ENCODE measurements at regions not wholly inside any gene's neighbourhood (a gene's known extent, or its start where the extent isn't known, plus 50 kb on each side); places are given as distances from the start of the nearest gene placed in this dataset.
"Not testable (repeated sequence)": the region's sequence is repeated elsewhere in the genome, so short reads cannot be mapped to it uniquely, and the experiment has no call there.

DNA sequence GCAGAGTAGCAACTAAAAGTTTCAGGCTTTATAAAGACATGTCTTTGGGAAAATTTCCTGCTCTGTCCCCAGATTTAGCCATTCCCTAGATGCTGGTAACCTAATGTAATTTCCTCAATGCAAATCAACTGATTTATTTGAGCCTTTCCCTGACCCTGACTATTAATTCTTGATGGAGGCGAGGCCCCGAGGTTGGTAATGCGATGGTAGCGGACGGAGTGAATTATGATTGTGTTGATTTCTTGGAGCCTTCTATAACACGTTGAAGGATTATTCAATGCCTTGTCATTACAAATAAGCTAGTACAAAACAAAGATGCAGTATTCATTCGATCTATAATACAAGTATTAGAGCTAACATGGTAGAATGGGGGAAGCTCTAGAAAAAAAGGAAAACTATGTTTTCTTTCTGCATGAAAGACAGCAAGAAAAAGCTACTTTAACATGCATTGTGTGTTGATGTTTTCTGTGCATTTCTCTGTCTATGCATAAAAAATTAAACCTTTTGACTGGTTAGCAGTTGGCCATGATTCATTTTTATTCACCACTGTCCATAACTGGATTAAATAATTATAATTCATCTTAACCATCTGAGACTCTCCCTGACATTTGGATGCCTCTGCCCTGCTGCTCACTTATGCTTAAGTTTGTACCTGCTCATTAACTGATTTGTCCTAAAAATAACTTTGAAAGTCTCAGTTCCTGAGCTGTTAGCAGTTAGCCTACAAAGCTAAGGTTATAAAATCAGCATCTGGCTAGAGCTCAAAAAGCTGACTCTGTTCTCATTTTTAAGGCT lies 490.2 kb upstream of the NUDT12 start:
- Histone ChIP-seq H3K9ac (ENCODE audit: low read length in 2 of 2) (no peak overlapping the region), H3K27ac (ENCODE audit: low read length) (no peak overlapping the region), H3K4me3 (ENCODE audit: low read length in 2 of 2) (no peak overlapping the region), H3K27me3 (ENCODE audit: control insufficient read depth in 1 of 2, insufficient read depth in 2 of 2, low read length in 2 of 2) (no peaks in the 10 kb centered on the region), H3K9me3 (ENCODE audit: control insufficient read depth in 2 of 2, low read length in 2 of 2) (no peaks in the 10 kb centered on the region), H3K4me1 (ENCODE audit: control insufficient read depth, insufficient read depth, low read length) (no peaks in the 10 kb centered on the region), H3K36me3 (ENCODE audit: control insufficient read depth in 2 of 2, insufficient read depth in 2 of 2, low read length in 2 of 2) (no peaks in the 10 kb centered on the region)

DNA sequence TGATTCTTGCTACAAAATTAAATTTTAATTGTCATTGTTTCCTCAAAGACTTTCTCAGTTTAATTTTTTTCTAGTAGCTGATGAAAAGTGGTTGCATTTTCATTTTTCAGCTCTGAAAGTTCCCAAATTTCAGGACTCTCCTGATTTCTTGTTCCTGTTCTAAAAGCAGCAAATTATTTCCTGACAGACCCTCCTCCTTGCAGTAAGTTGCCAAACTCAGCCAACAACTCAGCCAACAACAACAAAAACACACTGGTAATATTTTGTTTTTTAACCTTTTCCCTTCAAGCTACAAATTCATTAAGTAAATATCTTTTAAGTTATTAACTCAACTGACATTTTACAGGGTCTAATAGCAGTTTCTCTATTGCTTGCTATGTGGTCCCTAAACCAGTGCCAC lies 487.8 kb upstream of the NUDT12 start:
- no peak overlapping the region for H3K4me3 ChIP-seq (ENCODE audit: low read length in 2 of 2)
- H3K27me3 ChIP-seq (ENCODE audit: control insufficient read depth in 1 of 2, insufficient read depth in 2 of 2, low read length in 2 of 2): no peaks in the 10 kb centered on the region
- no peaks in the 10 kb centered on the region for H3K4me1 ChIP-seq (ENCODE audit: control insufficient read depth, insufficient read depth, low read length)
- H3K9me3 ChIP-seq (ENCODE audit: control insufficient read depth in 2 of 2, low read length in 2 of 2): no peaks in the 10 kb centered on the region
- H3K36me3 ChIP-seq (ENCODE audit: control insufficient read depth in 2 of 2, insufficient read depth in 2 of 2, low read length in 2 of 2): no peaks in the 10 kb centered on the region
- H3K27ac ChIP-seq (ENCODE audit: low read length): no peak overlapping the region
- no peak overlapping the region for H3K9ac ChIP-seq (ENCODE audit: low read length in 2 of 2)

DNA sequence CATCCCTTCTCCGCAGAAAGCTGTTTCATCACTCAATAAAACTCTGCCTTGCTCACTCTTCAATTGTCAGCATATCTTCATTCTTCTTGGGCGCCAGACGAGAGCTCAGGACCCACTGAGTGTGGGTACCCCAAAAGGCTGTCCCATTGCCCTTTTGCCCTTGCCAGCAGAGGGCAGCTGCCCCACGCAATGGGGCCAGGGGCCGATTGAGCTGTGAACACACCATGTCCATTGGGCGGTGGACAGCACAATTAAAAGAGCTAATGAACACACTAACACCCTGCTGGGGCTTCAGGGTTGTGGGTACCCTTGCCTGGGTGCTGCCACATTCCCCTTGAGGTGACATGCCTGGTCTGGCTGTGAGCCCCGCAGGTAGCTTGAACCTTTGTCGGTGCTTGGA lies 487.2 kb upstream of the NUDT12 start:
- no peaks in the 10 kb centered on the region for H3K36me3 ChIP-seq (ENCODE audit: control insufficient read depth in 2 of 2, insufficient read depth in 2 of 2, low read length in 2 of 2)
- H3K9me3 ChIP-seq (ENCODE audit: control insufficient read depth in 2 of 2, low read length in 2 of 2): no peaks in the 10 kb centered on the region
- no peaks in the 10 kb centered on the region for H3K4me1 ChIP-seq (ENCODE audit: control insufficient read depth, insufficient read depth, low read length)
- no peak overlapping the region for H3K4me3 ChIP-seq (ENCODE audit: low read length in 2 of 2)
- H3K27me3 ChIP-seq (ENCODE audit: control insufficient read depth in 1 of 2, insufficient read depth in 2 of 2, low read length in 2 of 2): no peaks in the 10 kb centered on the region
- no peak overlapping the region for H3K9ac ChIP-seq (ENCODE audit: low read length in 2 of 2)
- H3K27ac ChIP-seq (ENCODE audit: low read length): no peak overlapping the region

DNA sequence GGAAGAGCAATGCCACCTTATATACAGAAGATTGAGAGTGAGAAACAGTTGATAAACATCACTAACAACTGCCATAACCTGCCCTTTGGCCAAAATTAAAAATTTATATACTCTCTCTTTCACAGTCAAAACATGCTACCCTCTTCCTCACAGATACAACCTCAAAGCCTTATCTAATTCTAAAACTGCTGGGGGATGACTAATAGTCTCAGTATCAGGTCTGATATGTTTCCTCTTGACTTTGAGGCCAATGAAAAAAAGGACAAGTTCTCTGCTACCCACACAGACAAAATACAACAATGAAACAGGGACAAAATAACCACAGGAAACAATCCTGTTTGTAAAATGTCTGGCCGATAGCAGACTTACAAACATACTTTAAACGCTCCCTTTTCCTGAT lies 485.6 kb upstream of the NUDT12 start:
- Histone ChIP-seq H3K4me3 (ENCODE audit: low read length in 2 of 2) (no peak overlapping the region), H3K9me3 (ENCODE audit: control insufficient read depth in 2 of 2, low read length in 2 of 2) (no peaks in the 10 kb centered on the region), H3K27ac (ENCODE audit: low read length) (no peak overlapping the region), H3K36me3 (ENCODE audit: control insufficient read depth in 2 of 2, insufficient read depth in 2 of 2, low read length in 2 of 2) (no peaks in the 10 kb centered on the region), H3K9ac (ENCODE audit: low read length in 2 of 2) (no peak overlapping the region), H3K4me1 (ENCODE audit: control insufficient read depth, insufficient read depth, low read length) (no peaks in the 10 kb centered on the region), H3K27me3 (ENCODE audit: control insufficient read depth in 1 of 2, insufficient read depth in 2 of 2, low read length in 2 of 2) (no peaks in the 10 kb centered on the region)

DNA sequence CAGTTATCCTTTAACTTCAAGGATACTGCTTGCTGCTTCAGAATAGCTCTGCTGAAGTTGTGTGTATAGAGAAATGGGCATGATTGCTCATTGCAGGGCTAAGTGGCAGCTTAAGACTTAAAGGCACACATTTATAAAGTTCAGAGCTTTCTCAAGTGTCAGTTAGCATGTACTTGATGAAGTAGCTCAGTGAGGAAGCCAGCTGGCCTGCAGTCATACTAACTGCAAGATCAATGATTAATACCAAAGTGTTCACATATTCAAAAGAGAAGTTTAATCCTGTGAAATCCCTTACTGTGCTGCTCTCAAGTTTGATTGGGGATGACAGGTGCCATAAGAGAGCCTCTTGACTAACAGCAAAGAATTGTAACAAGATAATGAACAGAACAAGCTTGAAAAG lies 483.4 kb upstream of the NUDT12 start:
- no peak overlapping the region for H3K4me3 ChIP-seq (ENCODE audit: low read length in 2 of 2)
- no peaks in the 10 kb centered on the region for H3K36me3 ChIP-seq (ENCODE audit: control insufficient read depth in 2 of 2, insufficient read depth in 2 of 2, low read length in 2 of 2)
- H3K27me3 ChIP-seq (ENCODE audit: control insufficient read depth in 1 of 2, insufficient read depth in 2 of 2, low read length in 2 of 2): no peaks in the 10 kb centered on the region
- H3K9me3 ChIP-seq (ENCODE audit: control insufficient read depth in 2 of 2, low read length in 2 of 2): no peaks in the 10 kb centered on the region
- no peaks in the 10 kb centered on the region for H3K4me1 ChIP-seq (ENCODE audit: control insufficient read depth, insufficient read depth, low read length)
- H3K27ac ChIP-seq (ENCODE audit: low read length): no peak overlapping the region
- no peak overlapping the region for H3K9ac ChIP-seq (ENCODE audit: low read length in 2 of 2)

DNA sequence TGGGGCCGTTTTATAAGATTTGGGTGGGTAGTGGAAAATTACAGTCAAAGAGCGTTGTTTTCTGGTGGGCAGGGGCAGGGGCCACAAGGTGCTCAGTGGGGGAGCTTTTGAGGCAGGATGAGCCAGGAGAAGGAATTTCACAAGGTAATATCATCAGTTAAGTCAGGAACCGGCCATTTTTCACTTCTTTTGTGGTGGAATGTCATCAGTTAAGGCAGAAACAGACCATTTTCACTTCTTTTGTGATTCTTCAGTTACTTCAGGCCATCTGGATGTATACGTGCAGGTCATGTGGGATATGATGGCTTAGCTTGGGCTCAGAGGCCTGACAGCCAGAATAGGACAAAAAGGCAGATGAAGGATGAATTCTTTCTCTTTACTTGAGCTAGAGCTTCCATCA lies 477.3 kb upstream of the NUDT12 start:
- H3K36me3 ChIP-seq (ENCODE audit: control insufficient read depth in 2 of 2, insufficient read depth in 2 of 2, low read length in 2 of 2); H3K4me3 ChIP-seq (ENCODE audit: low read length in 2 of 2); H3K27me3 ChIP-seq (ENCODE audit: control insufficient read depth in 1 of 2, insufficient read depth in 2 of 2, low read length in 2 of 2); H3K9ac ChIP-seq (ENCODE audit: low read length in 2 of 2); H3K27ac ChIP-seq (ENCODE audit: low read length); H3K4me1 ChIP-seq (ENCODE audit: control insufficient read depth, insufficient read depth, low read length); H3K9me3 ChIP-seq (ENCODE audit: control insufficient read depth in 2 of 2, low read length in 2 of 2): not testable (repeated sequence)

DNA sequence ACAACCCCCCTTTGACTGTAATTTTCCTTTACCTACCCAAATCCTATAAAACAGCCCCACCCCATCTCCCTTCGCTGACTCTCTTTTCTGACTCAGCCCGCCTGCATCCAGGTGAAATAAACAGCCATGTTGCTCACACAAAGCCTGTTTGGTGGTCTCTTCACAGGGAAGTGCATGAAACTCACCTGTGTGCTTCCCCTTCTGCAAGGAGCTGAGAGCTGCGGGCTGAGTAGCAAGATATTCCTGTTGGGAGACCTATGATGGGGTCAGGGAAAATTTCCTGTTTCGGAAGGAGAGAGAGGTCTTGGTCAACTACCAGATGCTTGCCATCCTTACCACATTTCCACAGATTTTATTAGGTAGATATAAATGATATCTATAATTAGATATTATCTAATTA lies 474.5 kb upstream of the NUDT12 start:
- H3K9ac ChIP-seq (ENCODE audit: low read length in 2 of 2); H3K4me3 ChIP-seq (ENCODE audit: low read length in 2 of 2); H3K9me3 ChIP-seq (ENCODE audit: control insufficient read depth in 2 of 2, low read length in 2 of 2); H3K36me3 ChIP-seq (ENCODE audit: control insufficient read depth in 2 of 2, insufficient read depth in 2 of 2, low read length in 2 of 2); H3K4me1 ChIP-seq (ENCODE audit: control insufficient read depth, insufficient read depth, low read length); H3K27me3 ChIP-seq (ENCODE audit: control insufficient read depth in 1 of 2, insufficient read depth in 2 of 2, low read length in 2 of 2); H3K27ac ChIP-seq (ENCODE audit: low read length): not testable (repeated sequence)

DNA sequence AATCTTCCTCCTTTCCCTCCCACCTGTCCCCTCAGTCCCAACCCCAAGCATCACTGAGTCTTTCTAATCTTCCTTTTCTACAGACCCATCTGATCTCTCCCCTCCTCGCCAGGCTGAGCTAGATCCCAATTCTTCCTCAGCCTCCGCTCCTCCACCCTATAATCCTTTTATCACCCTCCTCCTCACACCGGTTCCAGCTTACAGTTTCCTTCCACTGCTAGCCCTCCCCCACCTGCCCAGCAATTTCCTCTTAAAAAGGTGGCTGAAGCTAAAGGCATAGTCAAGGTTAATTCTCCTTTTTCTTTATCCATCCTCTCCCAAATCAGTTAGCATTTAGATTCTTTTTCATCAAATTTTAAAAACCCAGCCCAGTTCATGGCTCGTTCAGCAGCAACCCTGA lies 470.6 kb upstream of the NUDT12 start:
- H3K9ac ChIP-seq (ENCODE audit: low read length in 2 of 2); H3K4me3 ChIP-seq (ENCODE audit: low read length in 2 of 2): not testable (repeated sequence)

DNA sequence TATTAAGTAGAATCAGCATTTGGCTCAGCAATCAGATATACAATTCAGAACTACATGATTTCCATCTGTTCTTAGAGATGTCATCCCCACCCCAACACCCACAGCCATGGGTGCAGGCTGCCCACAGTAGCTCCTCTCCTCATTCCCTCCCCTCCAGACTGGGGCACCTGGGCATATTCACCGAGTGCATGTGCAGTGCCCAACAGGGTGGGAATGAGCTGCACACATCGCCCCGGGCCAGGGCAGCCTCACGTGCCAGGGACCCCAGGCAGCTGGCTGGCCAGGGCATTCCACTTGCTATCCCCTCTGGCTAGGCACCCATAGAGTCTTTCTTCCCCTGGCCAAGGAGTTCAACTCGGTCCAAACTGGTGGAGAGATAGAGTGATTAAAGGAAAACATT lies 461.9 kb upstream of the NUDT12 start:
- Histone ChIP-seq H3K9ac (ENCODE audit: low read length in 2 of 2) (no peak overlapping the region), H3K4me1 (ENCODE audit: control insufficient read depth, insufficient read depth, low read length) (no peaks in the 10 kb centered on the region), H3K36me3 (ENCODE audit: control insufficient read depth in 2 of 2, insufficient read depth in 2 of 2, low read length in 2 of 2) (no peaks in the 10 kb centered on the region), H3K4me3 (ENCODE audit: low read length in 2 of 2) (no peak overlapping the region), H3K27me3 (ENCODE audit: control insufficient read depth in 1 of 2, insufficient read depth in 2 of 2, low read length in 2 of 2) (no peaks in the 10 kb centered on the region), H3K27ac (ENCODE audit: low read length) (no peak overlapping the region), H3K9me3 (ENCODE audit: control insufficient read depth in 2 of 2, low read length in 2 of 2) (peaks cover 0 to 5% of the 10 kb centered on the region in 2 donors)

More for the DNA sequence above, 470.6 kb upstream of the NUDT12 start:
- not testable (repeated sequence) for H3K27ac ChIP-seq (ENCODE audit: low read length); H3K27me3 ChIP-seq (ENCODE audit: control insufficient read depth in 1 of 2, insufficient read depth in 2 of 2, low read length in 2 of 2); H3K9me3 ChIP-seq (ENCODE audit: control insufficient read depth in 2 of 2, low read length in 2 of 2); H3K36me3 ChIP-seq (ENCODE audit: control insufficient read depth in 2 of 2, insufficient read depth in 2 of 2, low read length in 2 of 2); H3K4me1 ChIP-seq (ENCODE audit: control insufficient read depth, insufficient read depth, low read length)

DNA sequence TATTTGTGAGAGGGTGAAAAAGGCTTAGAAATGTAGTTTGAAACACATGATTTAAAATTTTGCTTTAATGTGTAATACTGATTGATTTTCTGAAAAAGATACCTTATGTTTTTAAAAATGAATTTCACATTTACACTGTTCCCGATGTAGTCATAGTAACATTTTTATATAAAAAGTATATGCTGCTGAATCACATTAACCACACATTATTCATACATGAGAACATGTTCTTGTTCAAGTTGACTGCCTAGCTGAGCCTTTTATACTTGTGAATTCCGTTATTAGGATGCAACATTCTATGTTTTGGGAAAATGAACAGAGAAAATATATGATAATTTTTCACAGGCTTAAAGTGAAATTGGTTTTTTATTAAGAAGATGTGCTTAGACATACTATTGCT lies 461.1 kb upstream of the NUDT12 start:
- Histone ChIP-seq H3K9ac (ENCODE audit: low read length in 2 of 2) (no peak overlapping the region), H3K4me1 (ENCODE audit: control insufficient read depth, insufficient read depth, low read length) (no peaks in the 10 kb centered on the region), H3K27me3 (ENCODE audit: control insufficient read depth in 1 of 2, insufficient read depth in 2 of 2, low read length in 2 of 2) (no peaks in the 10 kb centered on the region), H3K4me3 (ENCODE audit: low read length in 2 of 2) (no peak overlapping the region), H3K9me3 (ENCODE audit: control insufficient read depth in 2 of 2, low read length in 2 of 2) (peaks cover 0 to 5% of the 10 kb centered on the region in 2 donors), H3K36me3 (ENCODE audit: control insufficient read depth in 2 of 2, insufficient read depth in 2 of 2, low read length in 2 of 2) (no peaks in the 10 kb centered on the region), H3K27ac (ENCODE audit: low read length) (no peak overlapping the region)

DNA sequence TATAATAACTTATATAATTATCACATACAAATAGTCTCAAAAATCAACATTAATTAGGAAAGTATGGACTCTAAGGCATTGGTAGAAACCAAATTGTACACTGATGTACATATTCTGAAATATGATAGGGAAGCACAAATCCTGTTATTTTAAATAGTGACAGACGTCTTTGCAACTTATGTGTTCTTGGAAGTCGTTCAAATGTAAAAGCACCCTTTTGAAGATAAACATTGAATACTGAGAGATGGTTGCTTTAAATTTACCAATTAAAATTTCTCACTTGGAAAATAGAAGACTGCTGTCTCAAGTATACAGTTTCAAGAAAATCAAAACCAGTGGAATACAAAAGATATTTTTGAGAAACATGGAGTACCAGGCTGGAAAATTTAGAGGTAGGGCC lies 457.4 kb upstream of the NUDT12 start:
- H3K4me1 ChIP-seq (ENCODE audit: control insufficient read depth, insufficient read depth, low read length): no peaks in the 10 kb centered on the region
- H3K4me3 ChIP-seq (ENCODE audit: low read length in 2 of 2): no peak overlapping the region
- no peak overlapping the region for H3K9ac ChIP-seq (ENCODE audit: low read length in 2 of 2)
- H3K9me3 ChIP-seq (ENCODE audit: control insufficient read depth in 2 of 2, low read length in 2 of 2): no peaks in the 10 kb centered on the region
- H3K27me3 ChIP-seq (ENCODE audit: control insufficient read depth in 1 of 2, insufficient read depth in 2 of 2, low read length in 2 of 2): no peaks in the 10 kb centered on the region
- H3K36me3 ChIP-seq (ENCODE audit: control insufficient read depth in 2 of 2, insufficient read depth in 2 of 2, low read length in 2 of 2): no peaks in the 10 kb centered on the region
- H3K27ac ChIP-seq (ENCODE audit: low read length): no peak overlapping the region
